ENCODE measurements at regions not wholly inside any gene's neighbourhood (a gene's known extent, or its start where the extent isn't known, plus 50 kb on each side); places are given as distances from the start of the nearest gene placed in this dataset.
"Not testable (repeated sequence)": the region's sequence is repeated elsewhere in the genome, so short reads cannot be mapped to it uniquely, and the experiment has no call there.

DNA sequence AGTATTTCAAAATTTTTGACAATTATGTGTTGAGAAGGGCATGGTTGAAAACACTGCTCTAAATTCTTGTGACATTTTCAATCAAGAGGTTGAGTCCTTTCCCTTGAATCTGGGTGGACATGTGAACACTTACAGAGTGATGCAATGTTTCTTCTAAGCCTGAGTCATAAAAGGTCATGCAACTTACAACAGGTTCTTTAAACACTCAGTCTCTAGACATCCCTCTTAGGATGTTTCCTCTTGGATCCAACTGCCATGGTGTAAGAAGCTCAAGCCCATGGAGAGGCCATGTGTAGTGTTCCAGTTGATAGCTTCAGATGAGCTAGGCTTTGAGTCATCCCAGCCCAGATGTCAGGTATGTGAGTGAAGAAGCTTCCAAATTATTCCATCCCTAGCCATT is 232.2 kb upstream of the MAOA start:
- DNase-seq = no peak

DNA sequence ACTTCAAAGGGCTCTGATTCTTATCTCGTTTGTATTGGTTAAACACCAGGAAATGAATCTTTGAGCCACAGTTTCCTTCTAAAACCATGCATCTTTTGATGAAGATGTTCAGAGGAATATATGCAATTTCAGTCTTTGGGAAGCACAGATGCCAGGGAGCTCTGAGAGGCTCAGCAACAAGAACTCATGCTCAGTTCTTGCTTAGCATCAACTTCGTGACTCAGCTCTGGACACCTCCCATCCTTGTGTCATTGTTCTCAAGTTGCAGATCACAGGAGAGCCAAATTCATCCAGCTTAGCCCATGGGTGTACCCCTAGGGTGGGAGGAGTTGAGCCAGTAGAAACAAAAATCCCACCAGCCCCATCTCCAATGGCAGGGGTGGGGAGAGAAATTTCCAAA is 219.6 kb upstream of the MAOA start:
- DNase-seq = no peak

DNA sequence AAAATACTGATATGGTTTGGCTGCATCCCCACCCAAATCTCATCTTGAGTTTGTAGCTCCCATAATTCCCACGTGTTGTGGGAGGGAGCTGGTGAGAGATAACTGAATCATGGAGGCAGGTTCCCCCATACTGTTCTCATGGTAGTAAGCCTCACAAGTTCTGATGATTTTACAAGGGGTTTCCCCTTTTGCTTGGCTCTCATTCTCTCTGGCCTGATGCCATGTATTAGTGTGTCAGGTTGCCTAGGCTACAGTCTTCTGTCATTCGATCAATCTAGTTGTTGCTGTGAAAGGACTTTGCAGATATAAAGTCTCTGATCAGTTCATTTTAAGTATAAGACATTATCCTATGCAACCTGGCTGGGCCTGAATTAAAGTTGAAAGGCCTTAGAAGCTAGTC is 209.3 kb upstream of the MAOA start:
- DNase-seq = no peak

DNA sequence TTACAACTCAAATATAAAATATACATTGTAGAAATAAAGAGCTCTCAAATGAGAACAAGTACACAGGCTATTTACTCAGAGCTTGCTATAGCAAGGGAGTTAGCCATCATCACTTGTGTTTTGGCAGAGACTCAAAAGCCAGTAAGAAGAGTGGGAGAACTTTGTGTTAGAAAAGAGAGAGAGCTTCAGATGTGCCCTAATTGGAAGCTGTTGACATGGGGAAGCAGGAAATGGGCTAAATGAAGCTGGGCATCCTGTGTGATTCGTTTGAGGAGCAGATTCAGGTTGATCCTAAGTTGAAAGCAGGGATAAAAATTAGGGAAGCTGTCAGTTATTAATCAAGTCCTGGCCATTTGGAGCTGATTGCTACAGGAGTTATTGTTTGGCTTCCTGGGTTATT is 207.4 kb upstream of the MAOA start:
- DNase-seq = no peak

DNA sequence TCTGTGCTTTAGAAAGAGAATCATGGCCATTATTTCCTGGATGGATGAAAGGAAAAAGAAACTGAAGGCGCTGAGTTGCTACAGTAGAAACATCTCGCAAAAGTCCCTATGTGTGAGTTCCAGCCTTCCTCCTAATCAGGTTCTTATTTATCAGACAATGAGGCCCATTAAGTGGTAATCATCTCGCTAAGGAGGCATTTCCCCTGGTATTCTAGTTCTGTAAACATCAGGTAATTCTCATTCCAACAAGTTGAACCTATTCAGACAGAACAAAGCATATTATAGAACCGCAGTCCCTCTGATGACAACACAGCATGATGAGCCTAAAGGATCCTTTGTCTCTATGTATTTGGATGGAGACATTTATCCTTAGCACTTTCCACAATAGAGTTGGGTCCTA is 205.7 kb upstream of the MAOA start:
- no peak for DNase-seq

DNA sequence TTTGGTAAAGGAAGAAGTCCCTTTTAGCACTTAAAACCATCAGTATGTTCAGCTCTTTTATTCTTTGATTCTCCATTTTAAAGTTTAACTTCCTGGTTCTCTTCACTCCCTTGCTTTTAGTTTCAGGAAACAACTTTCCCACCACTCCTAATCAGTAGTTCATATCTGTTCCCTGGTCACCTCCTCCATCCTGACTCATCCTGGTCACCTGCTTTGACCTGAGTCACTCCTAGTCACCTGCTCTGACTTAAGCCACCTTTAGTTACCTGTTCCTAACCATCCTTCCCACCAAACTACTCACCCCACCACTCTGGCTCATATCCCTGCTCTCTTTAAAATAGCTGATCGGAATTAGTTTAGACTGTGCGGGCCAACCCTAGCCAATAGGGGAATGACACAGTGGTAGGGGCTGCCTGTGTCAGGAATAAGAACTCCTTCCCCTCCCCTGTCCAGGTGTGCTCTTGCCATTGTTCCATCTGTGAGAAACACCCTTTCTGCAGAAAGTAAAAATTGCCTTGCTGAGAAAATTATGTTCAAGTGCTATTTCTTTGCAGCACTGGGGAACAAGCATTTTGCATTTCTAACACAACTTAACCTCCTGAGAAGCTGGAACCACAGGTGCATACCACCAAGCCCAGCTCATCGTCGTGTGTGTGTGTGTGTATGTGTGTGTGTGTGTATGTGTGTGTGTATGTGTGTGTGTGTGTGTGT is 204.0 kb upstream of the MAOA start:
- not testable (repeated sequence) for DNase-seq

DNA sequence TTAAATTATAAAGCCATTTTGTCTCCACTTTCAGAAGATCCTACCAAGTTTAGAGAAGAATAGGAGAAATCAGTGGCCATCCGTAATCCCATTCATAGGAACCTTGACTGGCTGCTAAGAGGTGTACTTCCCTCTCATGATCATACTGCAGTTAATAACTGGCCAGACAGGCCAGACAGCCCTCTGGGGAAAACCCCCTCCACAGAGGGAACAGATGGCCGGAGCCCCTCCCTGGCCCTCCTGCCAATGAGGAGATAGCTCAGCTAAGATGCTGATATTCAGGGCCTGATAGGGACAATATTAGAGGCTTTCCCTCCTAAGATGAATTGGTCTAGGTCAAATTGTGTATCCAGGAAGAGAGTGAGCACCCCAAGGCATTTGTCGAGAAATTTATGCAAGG is 200.0 kb upstream of the MAOA start:
- no peak for DNase-seq

DNA sequence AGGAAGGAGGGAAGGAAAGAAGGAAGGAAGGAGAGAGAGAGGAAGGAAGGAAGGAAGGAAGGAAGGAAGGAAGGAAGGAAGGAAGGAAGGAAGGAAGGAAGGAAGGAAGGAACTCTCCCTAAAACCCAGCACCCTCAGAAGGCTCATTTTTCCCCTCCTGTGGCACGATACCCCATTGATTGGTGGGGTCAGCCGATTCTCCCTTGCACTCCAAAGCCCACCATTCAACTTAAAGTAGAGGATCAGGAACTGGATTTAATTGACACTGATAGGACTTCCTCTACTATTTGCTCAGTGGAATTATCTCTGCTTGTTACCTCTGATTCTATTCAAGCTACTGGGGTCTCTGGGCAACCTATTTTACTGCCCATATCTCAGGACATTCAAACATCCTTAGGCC is 199.2 kb upstream of the MAOA start:
- no peak for DNase-seq

DNA sequence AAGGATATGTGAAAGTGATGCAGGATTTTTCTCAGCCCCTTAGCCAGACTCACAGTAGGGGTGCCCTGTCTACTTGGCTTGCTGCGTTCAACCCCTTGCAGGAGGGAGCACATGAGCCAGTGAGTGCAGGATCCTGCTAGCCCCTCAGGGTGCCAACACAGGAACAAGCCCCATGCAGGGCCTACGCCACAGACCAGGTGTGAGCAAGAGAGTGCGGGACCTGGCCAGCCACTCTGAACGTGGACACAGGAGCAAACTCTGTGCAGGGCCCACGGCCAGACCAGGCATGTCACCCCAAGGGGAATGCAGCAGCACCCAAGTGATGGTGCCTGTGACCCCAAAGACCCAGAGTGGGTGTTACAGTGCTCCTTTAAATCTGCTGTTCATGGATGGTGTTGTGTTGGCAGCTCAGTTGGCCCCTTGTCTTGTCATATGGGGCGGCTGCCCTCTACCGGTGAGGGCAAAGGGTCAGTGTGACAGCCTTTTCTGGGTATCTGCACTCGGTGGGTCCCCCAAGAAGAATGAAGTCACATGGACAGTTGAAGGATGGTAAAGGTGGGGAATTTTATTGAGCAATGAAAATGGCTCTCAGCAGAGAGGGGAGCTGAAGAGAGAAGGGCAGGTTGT is 188.4 kb upstream of the MAOA start:
- DNase-seq = no peak

DNA sequence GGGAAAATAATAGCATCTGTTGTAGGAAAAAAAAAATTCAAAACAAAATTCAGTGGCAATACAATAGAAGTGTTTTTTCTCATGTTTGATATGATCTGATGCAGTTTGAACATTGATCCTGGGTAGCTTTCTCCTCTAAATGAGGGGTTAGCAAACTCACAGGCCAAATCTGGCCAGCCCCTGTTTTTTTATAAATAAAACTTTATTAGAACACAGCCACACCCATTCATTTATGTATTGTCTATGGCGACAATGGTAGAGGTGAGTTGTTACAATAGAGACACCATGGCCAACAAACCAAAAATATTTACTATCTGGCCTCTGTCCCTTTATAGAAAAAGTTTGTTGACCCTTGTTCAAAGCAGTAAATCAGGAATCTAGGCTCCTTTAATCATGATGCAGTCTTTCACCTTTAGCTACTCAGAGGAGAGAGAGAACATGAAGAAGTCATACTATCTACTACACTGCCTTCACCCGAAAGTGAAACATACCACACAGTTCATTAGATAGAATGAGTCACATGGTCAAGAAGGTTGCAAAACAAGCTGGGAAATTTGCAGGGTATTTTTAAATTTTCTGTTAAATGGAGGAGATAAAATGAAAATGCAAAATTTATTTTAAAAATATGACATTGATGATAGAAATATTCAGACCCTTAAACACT is 186.6 kb upstream of the MAOA start:
- DNase-seq = no peak

DNA sequence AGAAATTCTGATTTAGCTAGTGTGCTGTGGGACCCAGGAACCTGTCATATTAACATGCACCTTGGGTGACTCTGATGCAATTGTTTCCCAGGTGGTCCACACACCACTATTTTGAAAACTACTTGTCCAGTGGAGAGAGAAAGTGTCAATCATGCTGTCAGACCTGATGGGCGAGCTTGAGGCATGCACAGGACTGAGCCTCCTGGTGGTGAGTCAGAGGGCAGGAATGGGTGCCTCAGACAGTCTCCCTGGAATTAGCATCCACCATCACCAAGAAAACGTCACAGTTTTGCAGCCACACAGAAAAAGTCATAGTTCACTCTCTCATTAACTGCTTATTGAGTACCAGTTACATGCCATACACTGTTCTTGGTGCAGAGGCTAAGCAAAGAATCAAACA is 181.8 kb upstream of the MAOA start:
- no peak for DNase-seq

DNA sequence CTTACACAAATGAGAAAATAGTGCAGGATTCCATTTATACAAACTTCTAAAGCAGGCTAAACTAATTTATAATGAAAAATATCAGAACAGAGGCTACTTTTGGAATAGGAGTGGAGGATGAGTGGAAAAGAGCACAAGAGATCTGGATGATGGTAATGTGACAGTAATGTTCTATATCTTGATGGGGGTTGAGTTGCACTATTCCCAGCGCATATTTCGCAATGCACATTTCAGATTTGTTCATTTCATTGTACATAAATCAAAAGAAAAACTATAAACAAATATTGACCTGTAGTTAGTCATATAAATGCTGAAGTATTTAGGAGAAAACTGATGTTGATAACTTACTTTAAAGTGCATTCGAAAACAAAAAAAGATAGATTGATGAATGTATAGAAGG is 177.0 kb upstream of the MAOA start:
- DNase-seq = no peak

DNA sequence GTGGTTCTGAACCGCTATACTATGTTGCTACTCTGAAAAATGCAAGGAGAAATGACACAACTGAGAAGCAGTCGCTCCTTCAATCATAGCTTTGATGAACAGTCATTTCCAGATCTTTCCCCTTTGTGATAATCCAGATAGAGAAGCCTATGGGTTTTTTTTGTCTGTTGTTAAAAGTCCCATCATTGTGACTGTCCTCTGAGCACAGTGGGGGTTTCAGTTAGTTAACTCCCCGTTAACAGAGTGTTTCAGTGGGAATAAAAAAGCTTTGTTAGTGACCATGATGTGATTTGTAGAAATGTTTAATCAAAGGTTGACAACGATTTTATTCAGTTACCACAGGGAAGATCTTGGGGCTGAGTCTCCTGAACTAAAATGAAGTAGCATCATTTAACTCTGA is 176.2 kb upstream of the MAOA start:
- DNase-seq = no peak

DNA sequence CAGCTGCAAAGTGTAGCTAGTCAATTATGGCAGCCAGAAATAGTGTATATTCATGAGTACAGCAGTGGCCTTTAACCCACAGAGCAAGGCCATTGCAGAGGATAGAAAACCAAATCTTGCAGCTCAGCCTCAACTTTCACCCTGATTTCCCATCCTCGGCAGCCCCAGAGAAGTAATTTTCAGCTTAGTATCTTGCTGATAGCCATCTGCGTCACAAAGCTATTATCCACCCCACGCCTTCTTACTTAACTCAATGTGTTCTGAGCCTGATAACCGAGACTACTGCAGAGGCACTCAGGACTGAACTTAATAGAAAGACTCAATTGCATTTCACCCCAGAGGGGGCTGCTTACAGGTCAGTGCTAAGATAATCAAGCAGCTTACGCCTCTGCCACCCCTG is 174.5 kb upstream of the MAOA start:
- no peak for DNase-seq

DNA sequence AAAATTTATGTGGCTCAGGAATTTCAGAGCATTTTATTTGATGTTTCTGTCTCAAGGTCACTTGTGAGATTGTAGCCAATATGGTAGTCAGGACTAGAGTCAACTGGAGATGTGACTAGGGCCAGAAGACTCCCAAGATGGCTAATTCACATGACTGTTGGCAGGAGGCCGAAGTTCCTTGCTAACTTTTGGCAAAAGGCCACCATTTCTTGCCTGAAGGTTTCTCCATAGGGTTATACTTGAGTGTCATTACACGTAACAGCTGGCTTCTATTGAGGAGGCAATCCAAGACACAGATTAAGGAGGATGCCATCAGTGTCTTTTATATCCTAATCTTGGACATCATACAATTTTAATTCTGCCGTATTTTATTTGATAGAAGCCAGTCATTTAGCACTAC is 162.3 kb upstream of the MAOA start:
- DNase-seq = no peak

DNA sequence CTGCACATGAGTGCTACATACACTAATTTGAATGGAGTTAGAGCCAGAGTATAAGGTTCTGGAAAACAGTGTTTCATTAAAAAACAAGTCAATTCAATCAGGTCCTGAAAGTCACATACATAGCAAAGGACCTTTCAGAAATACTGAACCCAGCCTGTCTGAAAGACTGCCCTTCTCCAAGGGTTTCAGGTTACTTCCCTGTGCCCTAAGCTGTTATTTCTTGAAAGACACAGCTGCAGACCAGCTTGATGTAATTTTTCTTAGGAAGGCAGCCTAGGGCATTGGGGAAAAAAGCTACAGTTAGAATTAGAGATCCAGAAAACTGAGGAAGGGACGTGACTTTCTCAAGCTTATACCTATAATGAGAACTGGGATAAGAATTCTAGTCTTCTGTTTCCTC is 155.9 kb upstream of the MAOA start:
- no peak for DNase-seq

DNA sequence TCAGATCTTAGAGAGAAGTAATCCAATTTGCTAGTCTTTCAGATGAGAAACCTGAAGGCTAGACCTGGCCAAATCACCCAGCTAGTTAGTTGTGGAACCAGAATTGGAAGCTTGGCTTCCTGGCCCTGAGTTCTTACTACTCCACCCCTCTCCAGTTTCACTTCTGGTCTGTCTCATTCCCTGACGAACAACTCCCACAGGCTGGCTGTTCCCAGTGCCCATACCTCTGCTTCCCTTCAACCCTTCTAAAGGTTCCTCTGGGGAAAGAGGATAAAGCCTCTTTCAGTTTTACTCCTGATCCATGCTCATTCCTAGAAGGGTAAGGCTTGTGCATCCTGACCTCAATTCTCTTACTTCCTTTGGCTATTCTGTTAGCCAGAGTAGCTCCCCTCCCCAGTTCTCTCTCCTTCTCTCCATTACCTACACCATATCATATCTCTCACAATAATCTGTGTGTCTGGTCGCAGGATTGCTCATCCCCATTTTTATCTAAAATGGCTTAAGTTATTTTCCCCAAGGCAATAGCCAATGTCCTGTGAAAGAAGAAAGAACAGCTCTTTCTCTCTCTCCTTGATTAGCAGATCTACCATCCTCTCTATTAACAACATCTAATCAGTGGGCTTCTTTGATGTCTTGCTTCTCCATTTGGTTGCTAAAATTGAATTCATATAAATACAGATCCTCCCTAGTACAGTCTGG is 155.0 kb upstream of the MAOA start:
- DNase-seq = no peak

DNA sequence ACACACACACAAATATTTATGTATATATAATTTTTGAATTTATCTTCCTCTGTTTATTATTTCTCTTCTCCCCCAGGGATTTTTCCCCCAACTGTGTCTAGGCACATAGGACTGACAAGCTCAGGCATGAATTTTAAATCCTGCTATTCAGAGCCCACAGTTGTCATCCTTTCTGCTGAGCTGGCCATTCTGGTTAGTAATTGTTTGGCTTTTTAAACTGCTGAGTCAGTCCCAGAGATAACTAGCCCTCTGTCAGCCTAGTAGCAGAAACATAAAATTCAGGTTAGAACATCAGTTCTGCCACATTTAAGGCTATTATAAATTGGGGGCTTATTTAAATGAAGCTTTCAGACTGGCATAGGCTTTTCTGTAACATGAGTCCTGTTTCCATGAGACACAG is 151.7 kb upstream of the MAOA start:
- DNase-seq = no peak

DNA sequence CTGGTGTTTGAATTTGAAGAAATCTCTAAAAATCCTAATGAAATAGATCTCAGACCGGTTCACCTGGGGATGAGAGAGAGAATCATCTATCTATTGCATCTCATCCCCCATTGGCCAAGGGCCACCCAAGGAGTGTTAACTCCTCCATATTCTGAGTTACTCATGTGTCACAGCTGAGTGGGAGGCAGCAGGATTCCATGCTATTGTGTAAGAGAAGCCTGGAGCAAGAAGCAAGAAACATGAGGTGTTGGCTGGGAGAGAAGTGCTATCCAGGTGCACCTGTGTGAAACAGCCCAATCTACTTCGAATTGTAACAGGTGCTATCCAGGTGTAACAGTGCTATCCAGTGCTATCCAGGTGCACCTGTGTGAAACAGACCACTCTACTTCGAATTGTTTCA is 150.3 kb upstream of the MAOA start:
- DNase-seq = no peak

DNA sequence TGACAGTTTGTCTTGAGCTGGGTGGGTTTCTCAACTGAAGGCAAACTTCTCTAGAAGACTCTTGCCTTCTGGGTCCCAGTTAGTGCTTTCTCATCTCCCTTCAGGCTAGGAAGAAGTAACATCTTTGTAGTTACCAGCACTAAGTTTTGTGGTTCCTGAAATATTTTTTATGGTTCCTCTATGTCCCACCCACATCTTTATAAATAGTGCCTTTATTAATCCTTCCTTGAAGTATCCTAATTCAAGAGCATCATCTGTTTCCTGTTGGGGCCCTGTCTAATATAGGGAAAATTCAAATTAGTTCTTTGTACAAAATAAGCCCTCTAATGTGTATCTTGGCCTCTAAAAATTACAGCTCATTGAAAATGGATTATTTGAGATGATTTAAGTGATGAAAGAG is 147.4 kb upstream of the MAOA start:
- DNase-seq = no peak

DNA sequence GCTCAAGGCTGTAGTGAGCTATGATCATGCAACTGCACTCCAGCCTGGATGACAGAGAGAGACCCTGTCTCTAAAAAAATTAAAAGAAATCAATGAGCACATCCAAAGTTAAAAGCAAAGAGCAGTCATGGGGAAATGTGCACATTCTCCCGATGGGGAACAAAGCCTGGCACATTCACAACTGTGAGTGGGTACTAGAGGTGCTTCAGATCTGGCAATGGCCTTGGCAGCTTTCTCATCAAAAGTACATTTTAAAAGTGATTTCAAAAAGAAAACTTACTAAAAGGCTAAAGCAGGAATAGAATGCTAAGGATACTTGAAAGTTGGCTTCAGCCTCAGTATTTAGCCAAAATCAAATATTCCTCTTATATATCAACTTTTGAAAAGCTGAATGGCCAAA is 145.9 kb upstream of the MAOA start:
- DNase-seq = no peak

DNA sequence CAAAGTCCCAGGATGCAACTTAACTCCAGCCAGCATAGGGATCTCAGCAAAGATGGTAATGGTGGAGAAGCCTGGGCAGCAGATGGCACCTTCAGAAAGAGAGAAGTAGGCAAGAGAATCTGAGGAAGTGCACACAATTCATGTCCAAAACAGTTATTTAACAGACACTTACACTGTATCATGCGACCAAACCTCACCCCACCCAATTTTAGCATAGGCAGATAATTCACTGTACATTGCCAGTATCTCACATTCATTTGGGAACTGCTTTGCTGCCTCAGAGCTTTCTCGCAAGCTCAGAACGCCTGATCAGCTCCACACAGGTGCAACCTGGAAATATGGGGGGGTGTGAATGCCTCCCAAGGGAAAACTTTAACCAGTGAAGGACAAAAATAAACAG is 143.0 kb upstream of the MAOA start:
- DNase-seq = no peak

DNA sequence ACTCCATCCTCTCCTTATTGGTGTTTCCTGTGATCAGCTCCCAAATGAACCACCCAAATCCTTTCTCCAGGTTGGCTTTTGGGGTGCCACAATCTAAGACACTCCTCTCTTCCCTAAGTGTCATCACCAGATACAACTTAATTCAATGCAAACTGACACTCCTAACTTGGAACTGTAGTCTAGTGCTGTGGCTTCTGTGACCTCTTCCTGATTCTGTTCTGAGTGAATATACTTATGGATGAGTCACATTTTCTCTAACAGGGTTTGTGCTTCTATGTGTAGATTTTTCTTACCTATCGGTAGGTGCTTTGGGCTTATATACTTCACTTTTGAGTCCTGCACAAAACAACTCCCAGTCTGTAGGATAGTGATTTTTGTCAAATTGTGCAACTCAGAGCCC is 141.3 kb upstream of the MAOA start:
- no peak for DNase-seq

DNA sequence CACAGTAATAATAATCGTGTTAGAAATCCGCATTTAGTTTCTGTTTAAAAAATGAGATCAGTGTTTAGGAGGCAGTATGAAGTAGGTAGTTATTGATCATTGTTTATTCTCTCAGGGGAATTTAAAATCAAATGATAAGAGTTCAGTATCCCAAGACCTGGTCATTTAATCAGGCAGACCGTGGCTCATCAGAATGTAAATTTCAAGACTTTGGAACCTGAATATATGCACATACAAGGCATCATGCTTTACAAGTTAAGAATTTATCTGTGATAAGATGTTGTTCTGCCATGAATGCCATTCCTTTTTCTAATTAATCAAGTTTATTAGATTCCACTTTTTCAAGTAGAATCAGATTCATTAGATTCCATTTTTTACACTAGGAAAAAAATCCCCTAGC is 133.5 kb upstream of the MAOA start:
- DNase-seq = no peak
